ENCODE measurements at regions not wholly inside any gene's neighbourhood (a gene's known extent, or its start where the extent isn't known, plus 50 kb on each side); places are given as distances from the start of the nearest gene placed in this dataset.

GRCh38 chr11:8802251-8802650, 108.7 kb upstream of the AKIP1 start:
- H3K4me3 ChIP-seq (ENCODE audit: low read depth in 2 of 2, low read length in 1 of 2): no peak overlapping the region
- H3K9ac ChIP-seq: no peak overlapping the region
- peaks cover 5 to 19% of the 10 kb centered on the region in 2 experiments for H3K36me3 ChIP-seq (replicated peaks in 1 of 2; ENCODE audit: control insufficient read depth in 1 of 2, insufficient read depth in 2 of 2, low read length in 1 of 2)
- H2AFZ ChIP-seq (ENCODE audit: low read depth): no peak overlapping the region
- ChIA-PET POLR2A (no interaction called here), CTCF (interaction anchor here (1.0 kb wide), 1 partner anchor 11 kb away, joined by 5 read pairs; no protein-coding TSS in a partner anchor)
- peaks cover 55% of the 10 kb centered on the region for H3K79me2 ChIP-seq (ENCODE audit: insufficient read depth)
- WGBS (ENCODE audit: low lambda C conversion rate): 98% methylated on average over 5 of the region's 5 CpGs
- no peaks in the 10 kb centered on the region for H3K9me3 ChIP-seq
- no peaks in the 10 kb centered on the region for H3K9me2 ChIP-seq
- H3K4me2 ChIP-seq: no peak overlapping the region
- no peak for DNase-seq
- H4K20me1 ChIP-seq (ENCODE audit: insufficient read depth): 0 out of 2 replicates have a peak, but pooled peaks cover 5% of the 10 kb centered on the region
- peaks cover 4 to 7% of the 10 kb centered on the region in 2 experiments; a peak in 1 of 4 replicates for H3K4me1 ChIP-seq (ENCODE audit: control insufficient read depth in 1 of 2, insufficient read depth in 2 of 2, low read depth in 1 of 2, low read length in 1 of 2)
- TF ChIP-seq RAD21 (IDR thresholded peaks at IDR 0.05; ENCODE audit: low read length) (no peak), SIN3A (IDR thresholded peaks at IDR 0.05; ENCODE audit: borderline replicate concordance, low read depth, low read length) (no peak), NFIC (IDR thresholded peaks at IDR 0.05; ENCODE audit: borderline replicate concordance) (no peak), GATA2 (CRISPR knock-in tag; IDR thresholded peaks at IDR 0.05) (no peak), EP300 (IDR thresholded peaks at IDR 0.05; ENCODE audit: borderline replicate concordance in 1 of 2, low read depth in 1 of 2, low read length in 1 of 2) (no peak), GABPA (IDR thresholded peaks at IDR 0.05; ENCODE audit: low read depth) (no peak), FOSL2 (IDR thresholded peaks at IDR 0.05; ENCODE audit: borderline replicate concordance, low read depth) (no peak), JUND (IDR thresholded peaks at IDR 0.05) (no peak), IRF3 (IDR thresholded peaks at IDR 0.05; ENCODE audit: low read depth, low read length) (no peak), SMC3 (IDR thresholded peaks at IDR 0.05; ENCODE audit: low read depth, low read length) (no peak), CHD2 (IDR thresholded peaks at IDR 0.05; ENCODE audit: low read length, partially characterized antibody) (no peak), RFX5 (IDR thresholded peaks at IDR 0.05; ENCODE audit: low read length) (no peak), RCOR1 (IDR thresholded peaks at IDR 0.05; ENCODE audit: low read length) (no peak), MXI1 (IDR thresholded peaks at IDR 0.05; ENCODE audit: low read depth, low read length) (no peak)
- TF ChIP-seq, protein P1, sequence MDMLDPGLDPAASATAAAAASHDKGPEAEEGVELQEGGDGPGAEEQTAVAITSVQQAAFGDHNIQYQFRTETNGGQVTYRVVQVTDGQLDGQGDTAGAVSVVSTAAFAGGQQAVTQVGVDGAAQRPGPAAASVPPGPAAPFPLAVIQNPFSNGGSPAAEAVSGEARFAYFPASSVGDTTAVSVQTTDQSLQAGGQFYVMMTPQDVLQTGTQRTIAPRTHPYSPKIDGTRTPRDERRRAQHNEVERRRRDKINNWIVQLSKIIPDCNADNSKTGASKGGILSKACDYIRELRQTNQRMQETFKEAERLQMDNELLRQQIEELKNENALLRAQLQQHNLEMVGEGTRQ (IDR thresholded peaks at IDR 0.05; ENCODE audit: borderline replicate concordance, low read depth, low read length): no peak
- TF ChIP-seq, protein P2, sequence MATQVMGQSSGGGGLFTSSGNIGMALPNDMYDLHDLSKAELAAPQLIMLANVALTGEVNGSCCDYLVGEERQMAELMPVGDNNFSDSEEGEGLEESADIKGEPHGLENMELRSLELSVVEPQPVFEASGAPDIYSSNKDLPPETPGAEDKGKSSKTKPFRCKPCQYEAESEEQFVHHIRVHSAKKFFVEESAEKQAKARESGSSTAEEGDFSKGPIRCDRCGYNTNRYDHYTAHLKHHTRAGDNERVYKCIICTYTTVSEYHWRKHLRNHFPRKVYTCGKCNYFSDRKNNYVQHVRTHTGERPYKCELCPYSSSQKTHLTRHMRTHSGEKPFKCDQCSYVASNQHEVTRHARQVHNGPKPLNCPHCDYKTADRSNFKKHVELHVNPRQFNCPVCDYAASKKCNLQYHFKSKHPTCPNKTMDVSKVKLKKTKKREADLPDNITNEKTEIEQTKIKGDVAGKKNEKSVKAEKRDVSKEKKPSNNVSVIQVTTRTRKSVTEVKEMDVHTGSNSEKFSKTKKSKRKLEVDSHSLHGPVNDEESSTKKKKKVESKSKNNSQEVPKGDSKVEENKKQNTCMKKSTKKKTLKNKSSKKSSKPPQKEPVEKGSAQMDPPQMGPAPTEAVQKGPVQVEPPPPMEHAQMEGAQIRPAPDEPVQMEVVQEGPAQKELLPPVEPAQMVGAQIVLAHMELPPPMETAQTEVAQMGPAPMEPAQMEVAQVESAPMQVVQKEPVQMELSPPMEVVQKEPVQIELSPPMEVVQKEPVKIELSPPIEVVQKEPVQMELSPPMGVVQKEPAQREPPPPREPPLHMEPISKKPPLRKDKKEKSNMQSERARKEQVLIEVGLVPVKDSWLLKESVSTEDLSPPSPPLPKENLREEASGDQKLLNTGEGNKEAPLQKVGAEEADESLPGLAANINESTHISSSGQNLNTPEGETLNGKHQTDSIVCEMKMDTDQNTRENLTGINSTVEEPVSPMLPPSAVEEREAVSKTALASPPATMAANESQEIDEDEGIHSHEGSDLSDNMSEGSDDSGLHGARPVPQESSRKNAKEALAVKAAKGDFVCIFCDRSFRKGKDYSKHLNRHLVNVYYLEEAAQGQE (IDR thresholded peaks at IDR 0.05; ENCODE audit: low read depth, low read length): no peak
- H3K27me3 ChIP-seq (ENCODE audit: insufficient read depth): no peaks in the 10 kb centered on the region
- H3K27ac ChIP-seq (ENCODE audit: low read depth in 2 of 2, low read length in 1 of 2): no peak overlapping the region
- no peaks in the 10 kb centered on the region for H3F3A ChIP-seq (replicated peaks; ENCODE audit: insufficient read depth)
